HCT116 (cell line): ENCODE measurements at regions not wholly inside any gene's neighbourhood (a gene's known extent, or its start where the extent isn't known, plus 50 kb on each side); places are given as distances from the start of the nearest gene placed in this dataset.
A peak's percentile ranks its signal among the peaks of the same experiment; 100 is the strongest.

Experiments
- ATAC-seq: fragments of 200-7000 bp; cut with Tn5 transposase; 2 replicates; pipeline ENCODE4 v1.9.1; 2020; ENCODE audit warnings: mild to moderate bottlenecking, moderate library complexity
- BruUV-seq: library from RNA; stranded (reverse); fragments of 400-500 nt; replicated peaks from 2 replicates; lab custom pipeline; 2021; lab: Mats Ljungman, UMichigan
- CTCF ChIA-PET: fragments of 300-600 bp; sonication (Branson Sonifier 250); formaldehyde crosslinking; loops from one replicate; lab custom pipeline; 2021; ENCODE audit warnings: antibody characterized with exemption; lab: Charles Lee
- POLR2A ChIA-PET: fragments of 300-600, 350-600 bp; sonication (Branson Sonifier 250); formaldehyde crosslinking; loops from one replicate; lab custom pipeline; 2021; ENCODE audit warnings: antibody characterized with exemption; lab: Charles Lee
- RAD21 ChIA-PET, 2 experiments: fragments of 300-600 bp; sonication (Branson Sonifier 250); formaldehyde crosslinking; loops; one replicate each; lab custom pipeline; 2023; ENCODE audit warnings: low total read pairs in 2 of 2; ENCODE audit not compliant: uncharacterized antibody in 2 of 2, unreplicated experiment in 2 of 2, low non-redundant PET in 1 of 2; lab: Charles Lee
- DNase-seq: peaks from one replicate; pipeline ENCODE4 v3.0.0-alpha.2; 2010; ENCODE audit warnings: low read depth, low spot score
- H2AFZ ChIP-seq: fragments of 200-600 bp; shearing (Covaris generic), sonication (generic); 2 replicates; pipeline ENCODE4 v1.6.1; 2017; ENCODE audit warnings: low read depth, mixed run types, mixed read lengths, antibody characterized with exemption, low read length; ENCODE audit not compliant: poor library complexity, severe bottlenecking
- H3K27ac ChIP-seq: 2 replicates; pipeline ENCODE4 v1.5.1; 2012; ENCODE audit warnings: low read depth, low read length
- H3K27me3 ChIP-seq: fragments of 200-600 bp; sonication (generic); 2 replicates; pipeline ENCODE4 v1.6.1; 2016; ENCODE audit warnings: mixed run types, low read length, mixed read lengths; ENCODE audit not compliant: insufficient read depth
- H3K36me3 ChIP-seq, 2 experiments: fragments of 200-500 bp in 1 of 2; fragments of 200-600 bp in 1 of 2; sonication (Bioruptor generic) in 1 of 2; sonication (generic) in 1 of 2; 2 replicates each; pipeline versions ENCODE4 v1.5.1 to v1.6.1; 2014 to 2016; ENCODE audit warnings: low read length in 2 of 2, inconsistent platforms in 1 of 2, mixed read lengths in 1 of 2, mixed run types in 1 of 2; ENCODE audit not compliant: insufficient read depth in 2 of 2, control insufficient read depth in 1 of 2
- H3K4me1 ChIP-seq, 2 experiments: fragments of 200-600 bp in 1 of 2; sonication (generic) in 1 of 2; 2 replicates each; pipeline versions ENCODE4 v1.5.1 to v1.6.1; 2012 to 2017; ENCODE audit warnings: low read length in 2 of 2, inconsistent platforms in 1 of 2, mild to moderate bottlenecking in 1 of 2, mixed read lengths in 1 of 2, mixed run types in 1 of 2, moderate library complexity in 1 of 2; ENCODE audit not compliant: insufficient read depth in 2 of 2, control insufficient read depth in 1 of 2
- H3K4me2 ChIP-seq: fragments of 200-600 bp; sonication (generic); 2 replicates; pipeline ENCODE4 v1.6.1; 2017; ENCODE audit warnings: mixed run types, low read length, mixed read lengths
- H3K4me3 ChIP-seq, 2 experiments: fragments of 200-600 bp in 1 of 2; sonication (generic) in 1 of 2; replicated peaks in 1 of 2; 2 replicates each; pipeline ENCODE4 v1.5.1; 2011 to 2016; ENCODE audit warnings: low read length in 2 of 2, control low read depth in 1 of 2, low read depth in 1 of 2, mild to moderate bottlenecking in 1 of 2, mixed read lengths in 1 of 2, mixed run types in 1 of 2
- H3K79me2 ChIP-seq: fragments of 200-600 bp; sonication (generic); 2 replicates; pipeline ENCODE4 v1.6.1; 2017; ENCODE audit warnings: mild to moderate bottlenecking, mixed run types, low read length, moderate library complexity, mixed read lengths; ENCODE audit not compliant: insufficient read depth
- H3K9ac ChIP-seq: fragments of 200-600 bp; sonication (generic); 2 replicates; pipeline ENCODE4 v1.6.1; 2016; ENCODE audit warnings: low read length, mixed read lengths
- H3K9me2 ChIP-seq: fragments of 200-600 bp; sonication (generic), shearing (Covaris generic); 2 replicates; pipeline ENCODE4 v1.6.1; 2017; ENCODE audit warnings: mixed run types, mild to moderate bottlenecking, moderate library complexity; ENCODE audit not compliant: insufficient read depth
- H3K9me3 ChIP-seq, 2 experiments: fragments of 200-500 bp in 1 of 2; fragments of 200-600 bp in 1 of 2; sonication (Bioruptor generic) in 1 of 2; sonication (generic) in 1 of 2; 2 replicates each; pipeline ENCODE4 v1.6.1; 2014 to 2017; ENCODE audit warnings: low read length in 2 of 2, mixed read lengths in 2 of 2, inconsistent platforms in 1 of 2, low read depth in 1 of 2, mild to moderate bottlenecking in 1 of 2, mixed run types in 1 of 2, moderate library complexity in 1 of 2; ENCODE audit not compliant: control insufficient read depth in 1 of 2, insufficient read depth in 1 of 2
- H4K20me1 ChIP-seq: fragments of 200-600 bp; sonication (generic), shearing (Covaris generic); 2 replicates; pipeline ENCODE4 v1.6.1; 2017; ENCODE audit warnings: mixed run types, mild to moderate bottlenecking, moderate library complexity; ENCODE audit not compliant: insufficient read depth
- CBX3 ChIP-seq: IDR thresholded peaks from 2 replicates; pipeline ENCODE4 v1.6.1; 2012; ENCODE audit warnings: low read depth
- CEBPB ChIP-seq: IDR thresholded peaks from 2 replicates; pipeline ENCODE4 v1.6.1; 2012; ENCODE audit warnings: low read depth
- EZH2phosphoT487 ChIP-seq: fragments of 200-600 bp; IDR thresholded peaks from 2 replicates; pipeline ENCODE4 v1.6.1; 2018; ENCODE audit warnings: antibody characterized with exemption, borderline replicate concordance
- FOSL1 ChIP-seq: IDR thresholded peaks from 2 replicates; pipeline ENCODE4 v1.6.1; 2012; ENCODE audit warnings: low read depth
- RAD21 ChIP-seq: IDR thresholded peaks from 2 replicates; pipeline ENCODE4 v1.6.1; 2012; ENCODE audit warnings: low read depth, mild to moderate bottlenecking
- SP1 ChIP-seq: IDR thresholded peaks from 2 replicates; pipeline ENCODE4 v1.6.1; 2012; ENCODE audit warnings: low read depth
- YY1 ChIP-seq: IDR thresholded peaks from 2 replicates; pipeline ENCODE4 v1.6.1; 2011; ENCODE audit warnings: low read length, low read depth, moderate library complexity, mild to moderate bottlenecking; ENCODE audit not compliant: insufficient replicate concordance; ENCODE audit errors: extremely low read depth
- ZFX ChIP-seq: fragments of 450-650 bp; IDR thresholded peaks from 2 replicates; pipeline ENCODE4 v1.6.1; 2017
- intact Hi-C: fragments of 100-400 bp; cut with micrococcal nuclease; formaldehyde crosslinking; loops from 2 replicates; pipeline ENCODE4 v1.10.0; 2022
- TF ChIP-seq, protein P1 (sequence below): IDR thresholded peaks from 2 replicates; pipeline ENCODE4 v1.6.1; 2012
- TF ChIP-seq, protein P2 (sequence below): IDR thresholded peaks from 2 replicates; pipeline ENCODE4 v1.6.1; 2011; ENCODE audit warnings: mild to moderate bottlenecking, low read length, moderate library complexity; ENCODE audit not compliant: insufficient replicate concordance; ENCODE audit errors: extremely low read depth
- TF ChIP-seq, protein P3 (sequence below), 3 experiments: fragments of 200-600 bp in 1 of 3; sonication (generic) in 1 of 3; IDR thresholded peaks in 2 of 3; conservative IDR thresholded peaks in 1 of 3; 2 replicates each; pipeline ENCODE4 v1.5.1; 2012 to 2017; ENCODE audit warnings: low read depth in 2 of 3, low read length in 2 of 3, antibody characterized with exemption in 1 of 3, borderline replicate concordance in 1 of 3, control low read depth in 1 of 3, mild to moderate bottlenecking in 1 of 3, mixed read lengths in 1 of 3, mixed run types in 1 of 3, moderate library complexity in 1 of 3; ENCODE audit not compliant: insufficient read depth in 1 of 3
- TF ChIP-seq, protein P4 (sequence below): IDR thresholded peaks from 2 replicates; pipeline ENCODE4 v1.6.1; 2012

DNA sequence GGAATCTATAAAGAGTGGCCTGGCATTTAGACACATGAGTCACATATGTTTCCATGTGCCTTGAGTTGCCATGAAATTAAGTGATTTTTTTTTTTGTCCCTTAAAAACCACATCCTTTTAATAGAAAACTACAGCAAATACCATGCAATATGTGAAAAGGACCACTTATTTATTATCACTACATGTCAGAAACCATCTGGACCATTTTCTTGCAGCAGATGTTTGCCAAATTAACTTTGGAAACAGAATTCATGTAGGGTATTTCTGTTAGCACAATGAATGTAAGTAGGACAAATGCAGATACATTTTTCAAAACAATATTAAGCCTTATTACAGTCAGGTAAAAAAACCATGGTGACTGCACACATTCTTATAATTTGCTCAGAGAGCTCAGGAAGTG is 230.6 kb downstream of the REEP3 start:
- no peak for ATAC-seq

DNA sequence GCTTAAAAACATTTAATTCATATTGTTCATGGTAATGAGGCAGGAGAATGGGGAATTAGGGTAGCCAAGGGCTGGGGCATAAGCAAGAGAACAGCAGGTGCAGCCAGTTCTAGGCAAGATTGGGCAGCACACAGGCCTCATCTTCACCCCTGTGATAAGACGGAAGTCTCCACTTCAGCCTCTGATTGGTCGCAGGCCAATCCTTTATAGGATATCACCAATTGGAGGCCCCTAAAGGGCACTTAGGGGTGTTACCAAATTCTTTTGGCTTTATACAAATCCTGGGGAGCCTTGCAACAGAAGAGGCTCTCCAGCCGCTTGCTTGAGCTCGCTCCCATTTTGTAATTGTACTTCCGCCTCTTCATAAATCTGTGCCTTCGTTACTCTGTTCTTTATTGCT is 231.1 kb downstream of the REEP3 start:
- CTCF ChIA-PET: no interaction called here
- H2AFZ ChIP-seq: no peak overlapping the region
- no peaks in the 10 kb centered on the region for H3K9me2 ChIP-seq
- intact Hi-C loops: no loop called here
- BruUV-seq: no TSS peak
- no peak overlapping the region for H3K4me3 ChIP-seq
- H3K9ac ChIP-seq: no peak overlapping the region
- no peak overlapping the region for H3K4me2 ChIP-seq
- no peaks in the 10 kb centered on the region for H3K36me3 ChIP-seq
- peak; percentile 38; the same call in 1 of the 2 replicates for ATAC-seq
- H3K79me2 ChIP-seq: no peaks in the 10 kb centered on the region
- RAD21 ChIA-PET: no interaction called here
- no peak for DNase-seq
- no peaks in the 10 kb centered on the region for H4K20me1 ChIP-seq
- H3K27me3 ChIP-seq: no peaks in the 10 kb centered on the region
- H3K9me3 ChIP-seq: no peaks in the 10 kb centered on the region
- POLR2A ChIA-PET: no interaction called here
- H3K4me1 ChIP-seq: peaks cover 0 to 7% of the 10 kb centered on the region in 2 experiments; a peak in 1 of 4 replicates
- no peak overlapping the region for H3K27ac ChIP-seq
- TF ChIP-seq, protein P1, sequence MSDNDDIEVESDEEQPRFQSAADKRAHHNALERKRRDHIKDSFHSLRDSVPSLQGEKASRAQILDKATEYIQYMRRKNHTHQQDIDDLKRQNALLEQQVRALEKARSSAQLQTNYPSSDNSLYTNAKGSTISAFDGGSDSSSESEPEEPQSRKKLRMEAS: no peak
- TF ChIP-seq, protein P2, sequence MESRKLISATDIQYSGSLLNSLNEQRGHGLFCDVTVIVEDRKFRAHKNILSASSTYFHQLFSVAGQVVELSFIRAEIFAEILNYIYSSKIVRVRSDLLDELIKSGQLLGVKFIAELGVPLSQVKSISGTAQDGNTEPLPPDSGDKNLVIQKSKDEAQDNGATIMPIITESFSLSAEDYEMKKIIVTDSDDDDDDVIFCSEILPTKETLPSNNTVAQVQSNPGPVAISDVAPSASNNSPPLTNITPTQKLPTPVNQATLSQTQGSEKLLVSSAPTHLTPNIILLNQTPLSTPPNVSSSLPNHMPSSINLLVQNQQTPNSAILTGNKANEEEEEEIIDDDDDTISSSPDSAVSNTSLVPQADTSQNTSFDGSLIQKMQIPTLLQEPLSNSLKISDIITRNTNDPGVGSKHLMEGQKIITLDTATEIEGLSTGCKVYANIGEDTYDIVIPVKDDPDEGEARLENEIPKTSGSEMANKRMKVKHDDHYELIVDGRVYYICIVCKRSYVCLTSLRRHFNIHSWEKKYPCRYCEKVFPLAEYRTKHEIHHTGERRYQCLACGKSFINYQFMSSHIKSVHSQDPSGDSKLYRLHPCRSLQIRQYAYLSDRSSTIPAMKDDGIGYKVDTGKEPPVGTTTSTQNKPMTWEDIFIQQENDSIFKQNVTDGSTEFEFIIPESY: no peak
- TF ChIP-seq EZH2phosphoT487 (no peak), SP1 (no peak), CBX3 (no peak), CEBPB (no peak), FOSL1 (no peak), YY1 (no peak)
- TF ChIP-seq, protein P3, sequence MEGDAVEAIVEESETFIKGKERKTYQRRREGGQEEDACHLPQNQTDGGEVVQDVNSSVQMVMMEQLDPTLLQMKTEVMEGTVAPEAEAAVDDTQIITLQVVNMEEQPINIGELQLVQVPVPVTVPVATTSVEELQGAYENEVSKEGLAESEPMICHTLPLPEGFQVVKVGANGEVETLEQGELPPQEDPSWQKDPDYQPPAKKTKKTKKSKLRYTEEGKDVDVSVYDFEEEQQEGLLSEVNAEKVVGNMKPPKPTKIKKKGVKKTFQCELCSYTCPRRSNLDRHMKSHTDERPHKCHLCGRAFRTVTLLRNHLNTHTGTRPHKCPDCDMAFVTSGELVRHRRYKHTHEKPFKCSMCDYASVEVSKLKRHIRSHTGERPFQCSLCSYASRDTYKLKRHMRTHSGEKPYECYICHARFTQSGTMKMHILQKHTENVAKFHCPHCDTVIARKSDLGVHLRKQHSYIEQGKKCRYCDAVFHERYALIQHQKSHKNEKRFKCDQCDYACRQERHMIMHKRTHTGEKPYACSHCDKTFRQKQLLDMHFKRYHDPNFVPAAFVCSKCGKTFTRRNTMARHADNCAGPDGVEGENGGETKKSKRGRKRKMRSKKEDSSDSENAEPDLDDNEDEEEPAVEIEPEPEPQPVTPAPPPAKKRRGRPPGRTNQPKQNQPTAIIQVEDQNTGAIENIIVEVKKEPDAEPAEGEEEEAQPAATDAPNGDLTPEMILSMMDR (IDR thresholded peaks at IDR 0.05 in 2 of 3, conservative IDR thresholded peaks at IDR 0.05 in 1 of 3; ENCODE audit: borderline replicate concordance in 1 of 3, insufficient read depth in 1 of 3, low read depth in 2 of 3, low read length in 2 of 3): no peak

More for the DNA sequence above, 230.6 kb downstream of the REEP3 start:
- Histone ChIP-seq H3K27ac (no peak overlapping the region), H2AFZ (no peak overlapping the region), H3K9me3 (no peaks in the 10 kb centered on the region), H3K79me2 (no peaks in the 10 kb centered on the region), H3K4me2 (no peak overlapping the region), H3K9me2 (no peaks in the 10 kb centered on the region), H3K36me3 (no peaks in the 10 kb centered on the region), H3K9ac (no peak overlapping the region), H3K4me3 (no peak overlapping the region), H3K27me3 (no peaks in the 10 kb centered on the region), H4K20me1 (no peaks in the 10 kb centered on the region), H3K4me1 (peaks cover 0 to 2% of the 10 kb centered on the region in 2 experiments; a peak in 1 of 4 replicates)
- TF ChIP-seq, protein P3 (IDR thresholded peaks at IDR 0.05 in 2 of 3, conservative IDR thresholded peaks at IDR 0.05 in 1 of 3; ENCODE audit: borderline replicate concordance in 1 of 3, insufficient read depth in 1 of 3, low read depth in 2 of 3, low read length in 2 of 3): no peak
- TF ChIP-seq RAD21: no peak
- TF ChIP-seq, protein P4, sequence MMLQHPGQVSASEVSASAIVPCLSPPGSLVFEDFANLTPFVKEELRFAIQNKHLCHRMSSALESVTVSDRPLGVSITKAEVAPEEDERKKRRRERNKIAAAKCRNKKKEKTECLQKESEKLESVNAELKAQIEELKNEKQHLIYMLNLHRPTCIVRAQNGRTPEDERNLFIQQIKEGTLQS: no peak
- TF ChIP-seq ZFX: no peak
- TF ChIP-seq EZH2phosphoT487: no peak
- intact Hi-C loops: no loop called here
- ChIA-PET RAD21 (no interaction called here), POLR2A (no interaction called here), CTCF (no interaction called here)
- BruUV-seq: no TSS peak
- no peak for DNase-seq
